ENCODE measurements at regions not wholly inside any gene's neighbourhood (a gene's known extent, or its start where the extent isn't known, plus 50 kb on each side); places are given as distances from the start of the nearest gene placed in this dataset.

- no peak for DNase-seq (ENCODE audit: low spot score)
Observed at GRCh38 chr10:44684661-44685060, 226.5 kb upstream of the TMEM72 start.

- DNase-seq (ENCODE audit: low spot score) = no peak
Observed at GRCh38 chr10:44685220-44685619, 225.9 kb upstream of the TMEM72 start.

GRCh38 chr10:44685747-44686146 is 225.4 kb upstream of the TMEM72 start:
- no peak for DNase-seq (ENCODE audit: low spot score)

- no peak for DNase-seq (ENCODE audit: low spot score)
Observed at GRCh38 chr10:44689368-44689767, 221.8 kb upstream of the TMEM72 start.

GRCh38 chr10:44696496-44696895 is 214.6 kb upstream of the TMEM72 start:
- no peak for DNase-seq (ENCODE audit: low spot score)

- DNase-seq (ENCODE audit: low spot score) = no peak
Observed at GRCh38 chr10:44697116-44697515, 214.0 kb upstream of the TMEM72 start.

GRCh38 chr10:44702531-44702930 is 208.6 kb upstream of the TMEM72 start:
- DNase-seq (ENCODE audit: low spot score) = no peak

- no peak for DNase-seq (ENCODE audit: low spot score)
Observed at GRCh38 chr10:44703241-44704155, 207.6 kb upstream of the TMEM72 start.

GRCh38 chr10:44704616-44705015 is 206.5 kb upstream of the TMEM72 start:
- DNase-seq (ENCODE audit: low spot score) = no peak

- DNase-seq (ENCODE audit: low spot score) = no peak
Observed at GRCh38 chr10:44706745-44707144, 204.4 kb upstream of the TMEM72 start.

GRCh38 chr10:44713307-44713706 is 197.8 kb upstream of the TMEM72 start:
- no peak for DNase-seq (ENCODE audit: low spot score)

- DNase-seq (ENCODE audit: low spot score) = no peak
Observed at GRCh38 chr10:44714451-44714850, 196.7 kb upstream of the TMEM72 start.

GRCh38 chr10:44715136-44715535 is 196.0 kb upstream of the TMEM72 start:
- no peak for DNase-seq (ENCODE audit: low spot score)

GRCh38 chr10:44716470-44717015 is 194.6 kb upstream of the TMEM72 start:
- DNase-seq (ENCODE audit: low spot score) = no peak

- DNase-seq (ENCODE audit: low spot score) = no peak
Observed at GRCh38 chr10:44723082-44723481, 188.1 kb upstream of the TMEM72 start.

- DNase-seq (ENCODE audit: low spot score) = no peak
Observed at GRCh38 chr10:44723619-44724325, 187.4 kb upstream of the TMEM72 start.

GRCh38 chr10:44724415-44725174 is 186.5 kb upstream of the TMEM72 start:
- DNase-seq (ENCODE audit: low spot score) = no peak

- no peak for DNase-seq (ENCODE audit: low spot score)
Observed at GRCh38 chr10:44725404-44725803, 185.7 kb upstream of the TMEM72 start.

GRCh38 chr10:44731283-44731682 is 179.9 kb upstream of the TMEM72 start:
- DNase-seq (ENCODE audit: low spot score) = no peak

GRCh38 chr10:44733501-44734488 is 177.3 kb upstream of the TMEM72 start:
- DNase-seq (ENCODE audit: low spot score) = no peak

GRCh38 chr10:44742248-44742647 is 168.9 kb upstream of the TMEM72 start:
- DNase-seq (ENCODE audit: low spot score) = no peak
